ENCODE measurements at regions not wholly inside any gene's neighbourhood (a gene's known extent, or its start where the extent isn't known, plus 50 kb on each side); places are given as distances from the start of the nearest gene placed in this dataset.

DNA sequence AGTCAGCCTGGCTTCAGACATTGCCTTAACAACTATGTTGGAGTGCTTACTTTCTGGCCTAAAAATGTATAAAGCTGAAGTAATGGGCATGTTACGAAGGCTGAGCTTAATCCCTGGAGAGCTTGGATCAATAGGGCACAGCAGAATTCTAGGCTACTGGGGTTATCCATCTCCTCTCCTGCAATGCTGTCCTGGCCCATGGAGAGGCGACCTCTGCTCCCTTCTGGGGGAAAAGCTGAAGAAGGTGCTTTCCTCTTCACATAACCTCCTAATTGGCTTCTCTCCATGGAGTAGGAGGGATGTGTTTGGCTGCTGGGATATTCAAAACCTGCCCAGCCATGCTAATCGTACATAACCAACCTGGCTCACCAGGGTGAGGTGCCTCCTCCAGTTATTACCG, 403.5 kb downstream of the DMRT2 start:
- no peak for DNase-seq (ENCODE audit: extremely low read depth in 1 of 11, low read depth in 9 of 11, low spot score in 4 of 11)

DNA sequence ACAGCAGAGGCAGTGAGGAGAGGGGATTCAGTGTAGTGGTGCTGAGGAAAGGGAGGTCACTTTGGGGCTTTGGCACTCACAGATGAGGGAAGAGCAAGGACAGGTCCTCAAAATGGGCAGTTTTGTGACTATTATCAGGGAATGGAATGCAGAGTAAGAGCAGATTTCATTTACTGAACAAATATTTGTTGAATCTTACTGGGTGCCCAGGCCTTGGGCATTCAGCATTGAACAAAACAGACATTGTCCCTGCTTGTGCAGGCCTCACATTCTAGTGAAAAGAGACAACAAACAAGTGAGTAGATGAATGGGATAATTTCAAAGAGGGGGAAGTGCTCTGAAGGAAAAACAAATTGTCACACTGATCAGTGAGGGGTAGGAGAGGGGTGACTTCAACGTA, 404.1 kb downstream of the DMRT2 start:
- no peak for DNase-seq (ENCODE audit: extremely low read depth in 1 of 11, low read depth in 9 of 11, low spot score in 4 of 11)

DNA sequence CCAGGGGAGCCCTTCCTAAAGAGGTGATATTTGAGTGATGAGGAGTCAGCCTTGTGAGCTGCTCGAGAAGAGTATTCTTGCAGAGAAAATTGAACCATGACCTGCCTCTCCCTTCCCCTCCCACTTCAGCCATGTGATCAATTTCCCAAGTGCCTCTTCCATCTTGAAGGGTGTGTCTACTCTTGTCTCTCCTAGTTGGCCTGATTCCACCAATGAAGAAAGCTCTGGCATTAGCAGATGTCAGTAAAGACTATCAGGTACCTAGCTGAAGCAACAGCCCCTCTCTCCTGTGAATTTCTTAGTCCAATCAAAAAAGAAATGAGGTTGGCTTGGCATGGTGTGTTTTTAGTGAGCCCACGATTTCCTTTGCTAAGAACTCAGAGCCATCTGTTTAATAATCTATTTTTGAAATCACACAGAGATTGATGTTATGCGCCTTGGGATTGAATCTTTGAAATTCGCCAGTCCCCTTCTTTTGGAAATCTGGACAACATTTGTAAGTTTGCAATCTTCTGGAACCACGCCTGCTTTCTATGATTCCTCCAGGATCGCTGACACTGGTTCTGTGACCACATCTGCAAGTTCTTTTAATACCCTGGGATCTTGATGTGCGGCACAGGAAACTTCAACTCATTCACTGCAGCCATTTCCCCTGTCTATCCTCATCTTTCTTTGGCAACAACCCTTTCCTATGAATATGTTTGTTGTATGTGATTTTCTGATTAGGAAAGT, 404.6 kb downstream of the DMRT2 start:
- DNase-seq (ENCODE audit: extremely low read depth in 1 of 11, low read depth in 9 of 11, low spot score in 4 of 11) = no peak

DNA sequence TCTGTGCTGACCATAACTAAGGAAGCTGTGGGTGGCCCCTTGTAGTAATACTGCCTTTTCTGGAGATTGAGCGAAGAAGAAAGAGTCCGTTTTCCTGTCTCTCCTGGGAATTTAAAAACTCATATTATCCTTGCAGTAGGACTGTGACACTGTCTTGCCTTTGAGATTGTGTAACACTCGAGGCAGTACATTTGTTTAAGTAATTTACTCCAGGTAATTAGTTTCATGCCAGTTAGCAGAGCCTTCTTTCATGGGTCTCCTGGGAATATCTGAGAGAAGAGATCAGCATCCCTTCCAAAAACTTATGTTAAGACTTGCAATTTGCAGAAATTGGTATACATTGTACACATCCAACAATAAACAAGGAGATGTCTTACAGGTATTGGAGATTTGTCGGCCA, 405.6 kb downstream of the DMRT2 start:
- no peak for DNase-seq (ENCODE audit: extremely low read depth in 1 of 11, low read depth in 9 of 11, low spot score in 4 of 11)

DNA sequence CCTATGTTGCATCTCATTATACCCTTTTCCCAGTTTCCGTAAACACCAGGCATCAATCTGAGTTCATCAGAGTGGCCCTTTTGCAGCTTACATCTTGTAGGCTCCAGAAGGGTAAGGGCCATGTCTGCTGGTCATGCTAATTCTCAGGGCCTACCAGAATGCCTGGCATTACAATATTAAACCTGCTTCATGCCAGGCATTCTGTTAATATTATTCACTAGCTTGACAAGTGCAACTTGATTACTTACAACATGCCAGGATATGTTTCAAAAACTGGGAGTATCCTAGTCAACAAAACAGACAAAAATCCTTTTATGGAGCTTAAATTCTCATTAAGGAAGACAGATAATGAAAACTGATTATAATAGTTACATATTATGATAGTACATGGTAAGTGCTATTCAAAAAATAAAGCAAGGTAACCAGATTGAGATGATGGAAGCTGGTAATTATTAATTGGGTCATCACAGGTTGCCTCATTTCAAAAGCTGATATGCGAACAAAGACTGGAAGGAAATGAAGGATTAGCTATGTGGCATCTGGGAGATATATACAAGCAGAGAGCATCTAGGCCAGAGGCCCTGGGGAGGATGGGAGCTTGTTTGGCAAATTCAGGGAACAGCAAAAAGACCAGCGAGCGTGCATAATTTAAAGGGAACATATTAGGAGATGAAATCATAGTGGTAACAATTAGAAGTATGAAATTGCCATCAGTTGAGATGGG, 406.3 kb downstream of the DMRT2 start:
- no peak for DNase-seq (ENCODE audit: extremely low read depth in 1 of 11, low read depth in 9 of 11, low spot score in 4 of 11)

DNA sequence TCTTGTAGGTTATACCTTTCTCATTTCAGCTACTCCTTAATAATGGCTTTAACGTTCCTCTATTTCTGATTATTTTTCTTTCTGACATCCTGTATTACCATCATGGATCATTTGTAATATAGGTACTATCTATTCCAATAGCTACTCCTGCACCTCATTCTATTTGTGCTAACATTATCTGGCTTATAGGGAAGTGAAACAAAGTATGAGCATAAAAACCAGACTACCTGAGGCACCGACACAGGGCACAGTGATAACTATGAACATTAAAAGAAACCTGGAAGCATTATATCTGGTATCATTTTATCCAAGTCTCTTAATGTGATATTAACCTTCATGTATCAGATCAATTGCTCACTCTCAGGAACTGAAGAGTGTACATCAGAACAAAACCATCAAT, 407.3 kb downstream of the DMRT2 start:
- no peak for DNase-seq (ENCODE audit: extremely low read depth in 1 of 11, low read depth in 9 of 11, low spot score in 4 of 11)

DNA sequence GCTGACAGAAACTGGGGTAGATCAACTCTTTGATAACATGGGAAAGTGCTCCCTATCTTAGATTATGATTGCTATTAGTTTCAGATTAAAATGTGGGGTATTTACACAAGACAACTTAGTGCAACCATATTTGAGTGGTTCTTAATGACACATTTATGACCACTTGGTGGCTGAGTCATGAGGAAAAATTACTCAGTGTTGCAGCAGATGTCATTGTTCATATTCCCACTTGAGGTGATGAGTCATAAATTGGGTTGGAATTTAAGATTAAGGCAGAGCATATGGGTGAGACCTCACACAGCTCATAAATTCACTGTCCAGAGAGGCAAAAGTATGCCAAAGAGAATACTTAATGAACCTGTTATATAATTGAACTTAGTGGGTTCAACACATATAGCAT, 408.3 kb downstream of the DMRT2 start:
- DNase-seq (ENCODE audit: extremely low read depth in 1 of 11, low read depth in 9 of 11, low spot score in 4 of 11) = no peak

DNA sequence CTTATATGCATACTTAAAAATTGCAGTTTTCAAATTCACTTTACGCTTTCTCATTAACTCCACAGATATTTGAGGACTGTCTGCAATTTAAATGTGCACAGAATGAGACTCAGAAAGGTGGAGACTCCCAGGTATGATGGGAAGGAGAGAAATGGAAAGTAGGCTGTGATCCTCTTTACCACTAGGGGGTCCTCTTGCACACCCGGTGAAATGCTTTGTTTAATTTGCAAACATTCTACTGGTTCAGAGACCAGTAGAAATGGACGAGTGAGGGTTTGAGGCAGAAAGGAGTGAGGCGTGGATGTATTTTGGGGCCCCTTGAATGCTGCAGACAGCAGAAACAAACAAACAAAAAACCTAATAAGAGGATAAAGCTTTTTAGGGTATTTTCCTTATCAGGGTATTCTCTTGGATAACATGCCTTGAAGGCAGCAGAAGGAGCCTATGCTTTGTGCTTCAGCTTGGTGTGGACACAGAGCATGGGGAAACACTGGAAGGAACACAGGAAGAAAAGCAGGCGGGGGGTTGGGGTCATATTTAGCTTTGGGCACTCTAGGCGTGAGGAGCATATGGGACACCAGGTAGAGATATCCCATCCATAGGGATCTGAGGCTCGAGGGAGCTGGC, 410.1 kb downstream of the DMRT2 start:
- peak in 1 of 11 donors; percentile 5 for DNase-seq (ENCODE audit: extremely low read depth in 1 of 11, low read depth in 9 of 11, low spot score in 4 of 11)

DNA sequence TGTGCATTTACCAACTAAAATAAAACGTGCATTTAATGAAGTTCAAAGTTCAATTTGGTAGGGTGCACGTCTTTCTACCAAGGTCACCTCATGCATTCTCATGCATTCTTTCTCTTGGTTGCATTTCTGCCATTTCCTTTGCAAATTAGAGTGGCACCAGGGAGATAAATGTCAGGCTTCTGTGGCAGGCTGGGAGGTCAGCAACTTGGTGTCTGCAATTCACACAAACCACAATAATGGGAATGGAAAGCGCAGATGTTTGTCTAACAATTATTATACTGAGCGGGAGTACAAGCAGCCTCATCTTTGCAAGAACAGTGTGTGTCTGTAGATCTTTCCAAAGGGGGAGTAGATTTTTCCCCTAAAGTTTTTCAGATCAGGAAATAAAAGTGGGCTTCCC, 411.7 kb downstream of the DMRT2 start:
- no peak for DNase-seq (ENCODE audit: extremely low read depth in 1 of 11, low read depth in 9 of 11, low spot score in 4 of 11)

DNA sequence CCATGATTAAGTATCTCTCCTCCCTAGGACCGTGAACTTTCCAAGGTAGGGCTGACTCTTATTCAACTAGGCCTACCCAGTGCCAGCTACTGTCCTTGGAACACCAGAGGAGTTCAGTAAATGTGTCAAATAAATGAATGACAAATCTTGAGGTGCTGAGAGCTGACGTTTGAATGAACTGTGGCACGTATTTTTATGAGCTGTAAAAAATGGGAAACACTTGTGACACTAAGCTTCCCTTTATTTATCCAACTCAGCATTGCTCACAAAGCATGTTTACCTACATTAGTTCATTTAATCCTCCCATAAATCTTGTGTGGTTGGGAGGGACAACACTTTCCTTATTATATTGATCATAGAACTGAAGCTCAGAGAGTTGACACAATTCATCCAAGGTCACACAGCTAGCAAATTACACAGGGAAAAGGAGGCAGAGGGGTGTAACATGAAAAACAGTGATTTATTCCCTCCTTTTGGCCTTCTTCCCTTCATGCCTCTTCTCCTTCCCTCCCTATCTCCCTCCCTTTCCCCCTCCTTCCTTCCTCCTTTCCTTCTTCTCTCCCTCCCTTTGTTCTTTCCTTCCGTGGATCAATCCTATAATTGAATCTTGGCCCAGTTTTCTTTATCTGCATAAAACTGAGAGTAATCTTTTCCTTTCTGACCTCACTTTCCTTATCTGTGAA, 412.6 kb downstream of the DMRT2 start:
- no peak for DNase-seq (ENCODE audit: extremely low read depth in 1 of 11, low read depth in 9 of 11, low spot score in 4 of 11)

DNA sequence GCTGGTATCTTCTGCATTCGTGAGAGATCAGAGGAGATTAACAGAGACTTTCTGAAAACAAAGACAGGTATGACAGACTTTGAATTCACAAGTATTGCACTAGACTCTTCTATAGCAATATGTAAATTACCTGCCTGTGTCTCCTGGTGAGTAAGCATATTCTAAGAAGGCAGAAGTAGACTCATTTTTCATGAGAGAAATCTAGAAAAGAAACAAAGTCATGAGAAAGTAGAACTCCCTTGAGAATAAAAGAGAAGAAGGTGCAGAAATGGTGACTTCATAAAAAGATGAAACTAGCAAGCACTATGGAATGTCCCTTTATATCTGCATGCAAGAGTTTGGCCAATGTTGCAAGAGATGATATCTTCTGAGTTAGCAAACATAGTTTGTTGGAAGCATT, 419.8 kb downstream of the DMRT2 start:
- DNase-seq (ENCODE audit: extremely low read depth in 1 of 11, low read depth in 9 of 11, low spot score in 4 of 11) = no peak

DNA sequence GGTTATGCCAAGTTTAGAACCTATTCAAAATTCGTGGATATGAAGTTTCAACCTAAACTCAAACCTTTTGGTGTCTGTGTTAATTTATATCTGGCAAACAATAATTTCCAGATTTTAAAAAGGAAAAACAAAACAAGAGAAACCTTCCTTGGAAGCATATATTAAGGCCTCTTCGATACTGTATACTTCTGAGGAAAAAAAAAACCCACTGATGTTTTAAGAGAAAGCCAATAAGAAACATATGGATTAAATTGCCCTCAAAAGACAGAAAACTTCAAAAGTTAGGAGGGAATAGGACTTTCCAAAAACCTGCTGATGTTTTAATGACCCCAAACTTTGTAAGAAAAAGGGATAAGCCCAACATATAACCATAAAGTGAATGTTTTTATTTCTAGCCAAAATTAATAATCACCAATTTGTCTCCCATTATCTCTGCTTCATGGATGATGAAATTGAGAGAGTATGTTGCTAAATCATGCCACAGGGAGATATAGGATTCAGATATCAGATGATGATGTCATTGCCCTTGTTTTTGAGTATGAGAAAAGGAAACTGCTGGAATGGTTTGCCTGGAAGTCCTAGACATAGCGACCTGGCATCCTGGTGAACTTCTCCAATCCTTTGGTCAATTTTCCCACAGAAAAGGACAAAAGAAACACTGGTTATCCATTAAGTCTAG, 423.9 kb downstream of the DMRT2 start:
- DNase-seq (ENCODE audit: extremely low read depth in 1 of 11, low read depth in 9 of 11, low spot score in 4 of 11) = no peak

DNA sequence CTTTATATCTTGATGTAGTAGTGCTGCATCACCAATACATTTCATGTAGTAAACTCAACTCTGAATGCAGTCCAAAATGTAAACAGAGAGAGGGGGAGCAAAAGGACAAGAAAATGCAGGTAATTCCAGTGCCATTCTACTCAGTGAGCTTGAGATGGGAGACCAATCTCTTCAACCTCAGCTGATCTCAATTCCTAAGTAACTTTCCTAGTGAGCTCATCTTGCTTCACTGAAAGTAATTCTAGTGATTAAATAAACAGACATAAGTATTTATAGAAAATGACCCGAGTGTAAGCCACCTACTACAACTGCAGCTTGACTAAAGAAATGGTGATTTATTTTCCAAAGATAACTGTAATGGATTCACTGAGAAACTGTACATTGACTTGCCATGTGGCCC, 424.5 kb downstream of the DMRT2 start:
- no peak for DNase-seq (ENCODE audit: extremely low read depth in 1 of 11, low read depth in 9 of 11, low spot score in 4 of 11)

DNA sequence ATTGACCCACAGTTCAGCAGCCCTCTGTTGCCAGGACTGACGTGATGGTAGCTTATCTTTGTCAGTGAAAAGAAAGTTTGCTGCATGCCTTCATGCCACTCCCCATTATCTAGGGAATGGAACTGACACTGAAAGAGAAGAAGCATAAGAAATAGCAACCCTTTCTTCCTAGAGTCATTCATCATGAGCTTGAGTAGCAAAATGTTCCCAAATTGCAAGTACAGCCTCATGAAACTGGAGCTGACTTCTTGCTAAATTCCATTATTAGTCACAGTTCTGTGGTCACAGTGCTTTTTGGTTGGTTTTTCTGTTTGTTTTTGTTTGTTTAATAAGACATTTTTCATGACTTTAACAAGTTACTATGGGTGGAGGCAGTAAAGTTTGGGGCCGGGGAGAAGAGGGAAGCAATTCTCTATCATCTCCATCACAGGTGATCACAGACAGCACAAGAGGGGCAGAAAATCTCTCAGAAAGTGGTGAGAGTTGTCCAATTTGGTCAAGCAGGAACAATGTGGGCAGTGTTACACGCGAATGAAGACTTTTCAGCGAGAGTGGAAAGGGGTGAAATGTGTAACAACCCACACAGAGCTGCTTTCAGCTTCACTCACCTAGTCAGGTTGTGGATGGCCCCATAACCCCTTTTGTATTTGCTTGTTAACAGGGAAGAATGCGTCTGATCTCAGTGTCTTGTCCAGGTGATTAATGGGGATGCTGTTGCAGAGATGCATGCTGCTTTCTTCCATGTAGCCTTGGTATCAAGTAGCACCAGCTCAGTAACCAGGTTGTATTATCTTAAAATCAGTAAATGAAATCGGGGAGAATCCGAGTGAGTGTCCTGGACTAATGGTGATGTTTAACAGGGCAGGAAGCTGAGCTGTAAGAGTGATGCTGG, 440.4 kb downstream of the DMRT2 start:
- DNase-seq (ENCODE audit: extremely low read depth in 1 of 11, low read depth in 9 of 11, low spot score in 4 of 11) = peak in 2 of 11 donors; percentile 8 to 9

DNA sequence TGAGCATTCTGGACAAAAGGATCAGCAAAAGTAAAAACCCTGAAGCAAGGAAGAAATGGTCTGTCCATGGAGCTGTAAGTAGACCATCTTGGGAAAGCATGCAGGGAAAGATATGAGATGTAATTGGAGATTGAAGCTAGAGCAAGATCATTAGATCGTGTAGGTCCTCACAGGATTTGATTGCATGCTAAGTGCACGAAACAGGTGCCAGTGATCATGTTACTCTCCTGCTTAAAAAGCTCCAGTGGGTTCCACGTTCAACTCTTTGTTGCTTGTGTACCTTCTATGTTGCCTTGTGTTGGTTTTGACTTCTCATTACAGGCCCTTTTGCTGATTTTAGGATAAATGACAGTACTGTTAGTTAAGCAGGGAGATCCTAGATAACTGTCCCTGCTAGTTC, 442.0 kb downstream of the DMRT2 start:
- DNase-seq (ENCODE audit: extremely low read depth in 1 of 11, low read depth in 9 of 11, low spot score in 4 of 11) = no peak

DNA sequence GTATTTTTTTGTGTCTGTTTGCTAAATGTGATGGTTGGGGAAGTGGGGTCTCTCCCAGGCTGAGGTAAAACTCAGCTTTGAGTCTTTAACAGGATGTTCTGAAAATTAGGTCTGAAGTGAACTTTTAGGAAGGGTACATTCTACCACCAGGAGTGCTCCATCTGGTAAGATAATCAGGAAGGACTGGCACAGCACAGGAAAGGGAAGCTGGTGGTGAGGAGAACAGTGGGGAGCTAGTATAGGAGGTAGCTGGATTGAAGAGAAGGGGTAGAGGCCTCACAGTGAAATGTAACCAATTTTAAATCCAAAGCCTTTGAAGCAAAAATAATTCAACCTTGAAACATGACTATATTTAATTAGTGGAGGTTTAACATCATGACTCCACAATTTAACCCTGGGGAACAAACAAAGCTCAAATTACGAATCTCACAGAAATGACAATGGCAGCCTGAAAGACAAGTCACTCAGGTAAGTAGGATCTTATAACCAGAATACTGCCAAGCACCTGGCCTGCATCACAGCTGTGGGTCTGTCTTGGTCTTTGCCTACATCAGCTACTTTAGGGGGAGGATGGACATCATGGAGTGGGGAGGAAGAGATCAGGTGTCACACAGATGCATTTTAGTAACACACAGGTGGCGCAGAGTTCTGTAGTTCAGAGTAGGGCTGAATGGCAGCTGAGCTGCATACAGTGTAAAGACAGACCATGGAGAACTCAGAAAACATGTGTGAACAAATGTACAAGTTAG, 445.3 kb downstream of the DMRT2 start:
- DNase-seq (ENCODE audit: extremely low read depth in 1 of 11, low read depth in 9 of 11, low spot score in 4 of 11) = peak in 3 of 11 donors; percentile 10 to 41 (median 11)

DNA sequence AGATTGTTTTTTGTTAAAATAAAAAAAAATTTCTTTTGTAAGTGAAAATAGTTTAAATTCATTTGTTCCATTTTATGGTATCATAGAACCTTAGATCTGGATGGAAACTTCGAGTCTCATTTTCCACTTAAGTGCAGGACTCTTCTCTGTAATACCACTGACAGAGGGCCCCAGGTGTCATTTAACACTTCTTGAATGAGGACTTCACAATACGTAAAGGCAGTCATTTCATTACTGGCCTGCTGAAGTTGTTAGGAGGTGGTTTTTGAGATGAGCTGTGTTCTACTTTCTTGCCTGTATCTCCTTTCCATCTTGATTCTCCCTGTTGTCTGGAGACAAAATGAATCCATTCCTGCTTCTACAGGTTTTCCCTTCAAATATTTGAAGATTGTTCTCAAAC, 455.3 kb downstream of the DMRT2 start:
- DNase-seq (ENCODE audit: extremely low read depth in 1 of 11, low read depth in 9 of 11, low spot score in 4 of 11) = no peak

DNA sequence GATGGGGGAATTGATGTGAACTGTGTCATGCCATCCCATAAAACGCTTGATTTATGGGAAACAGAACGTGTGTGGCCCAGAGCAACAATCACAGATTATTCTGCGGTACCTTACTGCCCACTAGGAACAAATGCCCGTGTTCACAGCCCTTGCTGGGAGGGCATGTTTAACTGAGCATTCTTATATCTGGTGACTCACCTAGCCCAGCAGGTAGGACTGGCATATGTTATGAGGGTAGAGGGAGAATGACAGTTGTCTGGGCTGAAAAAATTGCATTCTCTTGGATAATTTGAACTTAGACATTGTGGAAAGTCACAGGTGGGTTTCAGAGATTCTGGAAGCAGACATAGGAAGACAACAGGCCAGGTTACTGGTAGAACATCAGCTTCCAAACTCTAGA, 460.6 kb downstream of the DMRT2 start:
- no peak for DNase-seq (ENCODE audit: extremely low read depth in 1 of 11, low read depth in 9 of 11, low spot score in 4 of 11)

Data from renal cortex interstitium (tissue), 11 donors.